Stimulated activated CD4-positive, alpha-beta T cell treated with anti-CD3 and anti-CD28 coated beads, Interleukin-15, amount 100 ng/mL, for 24 hours (primary cell): ENCODE measurements at regions not wholly inside any gene's neighbourhood (a gene's known extent, or its start where the extent isn't known, plus 50 kb on each side); places are given as distances from the start of the nearest gene placed in this dataset.
"Not testable (repeated sequence)": the region's sequence is repeated elsewhere in the genome, so short reads cannot be mapped to it uniquely, and the experiment has no call there.

ENCODE experiments used
- DNase-seq: peaks from one replicate; pipeline ENCODE4 v3.0.0-alpha.2; 2020

- no peak for DNase-seq
Observed at GRCh38 chr3:82378392-82378791, 616.9 kb upstream of the GBE1 start.

- no peak for DNase-seq
Observed at GRCh38 chr3:82376883-82377282, 615.4 kb upstream of the GBE1 start.

GRCh38 chr3:82373833-82374232 lies 612.4 kb upstream of the GBE1 start:
- DNase-seq, result not testable (repeated sequence)

GRCh38 chr3:82364827-82365226 lies 603.4 kb upstream of the GBE1 start:
- no peak for DNase-seq

GRCh38 chr3:82363131-82363530 lies 601.7 kb upstream of the GBE1 start:
- no peak for DNase-seq

GRCh38 chr3:82355228-82355627 lies 593.8 kb upstream of the GBE1 start:
- DNase-seq, result no peak

GRCh38 chr3:82354228-82354627 lies 592.8 kb upstream of the GBE1 start:
- no peak for DNase-seq

GRCh38 chr3:82353306-82354171 lies 592.1 kb upstream of the GBE1 start:
- no peak for DNase-seq

- DNase-seq, result no peak
Observed at GRCh38 chr3:82347585-82347984, 586.1 kb upstream of the GBE1 start.

- no peak for DNase-seq
Observed at GRCh38 chr3:82342521-82342920, 581.1 kb upstream of the GBE1 start.

- no peak for DNase-seq
Observed at GRCh38 chr3:82329300-82329699, 567.9 kb upstream of the GBE1 start.

- DNase-seq, result no peak
Observed at GRCh38 chr3:82311901-82312300, 550.5 kb upstream of the GBE1 start.

GRCh38 chr3:82308755-82309154 lies 547.3 kb upstream of the GBE1 start:
- no peak for DNase-seq

GRCh38 chr3:82306189-82306588 lies 544.7 kb upstream of the GBE1 start:
- no peak for DNase-seq

GRCh38 chr3:82294609-82295008 lies 533.2 kb upstream of the GBE1 start:
- DNase-seq, result no peak

GRCh38 chr3:82293867-82294266 lies 532.4 kb upstream of the GBE1 start:
- DNase-seq, result no peak

- no peak for DNase-seq
Observed at GRCh38 chr3:82293435-82293834, 532.0 kb upstream of the GBE1 start.

GRCh38 chr3:82287562-82287961 lies 526.1 kb upstream of the GBE1 start:
- DNase-seq, result no peak

GRCh38 chr3:82281205-82281604 lies 519.8 kb upstream of the GBE1 start:
- no peak for DNase-seq

- no peak for DNase-seq
Observed at GRCh38 chr3:82276992-82277391, 515.5 kb upstream of the GBE1 start.

GRCh38 chr3:82274897-82275296 lies 513.5 kb upstream of the GBE1 start:
- DNase-seq, result no peak

- DNase-seq, result no peak
Observed at GRCh38 chr3:82265747-82266146, 504.3 kb upstream of the GBE1 start.

- DNase-seq, result no peak
Observed at GRCh38 chr3:82262193-82262592, 500.7 kb upstream of the GBE1 start.

GRCh38 chr3:82261637-82262036 lies 500.2 kb upstream of the GBE1 start:
- no peak for DNase-seq

GRCh38 chr3:82261013-82261412 lies 499.6 kb upstream of the GBE1 start:
- no peak for DNase-seq
